ENCODE measurements at regions not wholly inside any gene's neighbourhood (a gene's known extent, or its start where the extent isn't known, plus 50 kb on each side); places are given as distances from the start of the nearest gene placed in this dataset.

GRCh38 chr4:112931001-112931400 is 118.5 kb upstream of the ANK2 start:
- TF ChIP-seq CTCF (conservative IDR thresholded peaks at IDR 0.05; ENCODE audit: low read depth, low read length) (no peak), EZH2phosphoT487 (IDR thresholded peaks at IDR 0.05; ENCODE audit: borderline replicate concordance, low read length) (no peak), EZH2 (IDR thresholded peaks at IDR 0.05; ENCODE audit: low read length, unreplicated experiment) (no peak)

Measured in PC-3 (cell line).